Right ventricle myocardium inferior (tissue), 1 donor: ENCODE measurements at regions not wholly inside any gene's neighbourhood (a gene's known extent, or its start where the extent isn't known, plus 50 kb on each side); places are given as distances from the start of the nearest gene placed in this dataset.
"Not testable (repeated sequence)": the region's sequence is repeated elsewhere in the genome, so short reads cannot be mapped to it uniquely, and the experiment has no call there.

Source experiments
- ATAC-seq: fragments of 200-7000 bp; cut with Tn5 transposase; one replicate; pipeline ENCODE4 v1.9.1; 2020; ENCODE audit warnings: mild to moderate bottlenecking, moderate library complexity
- DNase-seq: peaks from one replicate; pipeline ENCODE4 v3.0.0; 2021; ENCODE audit errors: missing footprints
- intact Hi-C: fragments of 100-400 bp; cut with DNase I; formaldehyde crosslinking; loops from one replicate; pipeline ENCODE4 v1.11.0; 2022
- donor health status: DM: no; HTN: yes; CAD: no; lungs with severe emphysema.

DNA sequence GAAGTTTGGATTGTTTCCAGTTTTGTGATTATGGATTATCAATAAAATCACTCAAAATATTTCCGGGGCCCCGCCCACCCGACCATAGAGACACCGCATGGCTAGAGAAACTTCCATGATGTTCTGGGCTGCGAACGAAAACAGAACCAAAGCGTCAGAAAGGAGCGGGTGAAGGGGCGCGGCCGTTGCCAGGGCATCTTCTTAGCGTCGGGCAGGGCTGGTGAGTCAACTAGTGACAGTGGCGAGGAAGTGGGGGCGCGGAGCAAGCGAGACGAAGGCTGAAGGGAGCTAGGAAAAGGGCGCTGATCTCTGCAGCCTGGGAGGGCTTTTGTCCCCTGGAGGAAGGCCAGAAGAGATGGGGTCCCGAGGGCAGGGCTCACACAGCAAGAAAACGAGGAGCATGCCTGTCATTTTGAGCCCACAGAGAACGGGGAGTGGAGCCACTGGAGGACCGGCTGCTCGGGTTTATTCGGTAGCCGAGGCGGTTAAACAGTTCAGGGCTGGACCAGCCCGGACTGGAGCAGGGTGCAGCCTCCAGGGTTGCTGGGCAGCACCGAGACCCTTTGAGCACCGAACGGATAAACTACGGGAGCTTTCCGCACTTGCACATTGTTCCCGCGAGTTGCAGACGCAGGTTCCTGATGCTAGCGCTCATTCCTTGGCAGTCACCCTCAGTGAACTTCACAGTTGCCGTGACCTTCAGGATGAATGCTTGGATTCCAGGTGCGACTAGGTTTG, 298.1 kb upstream of the TRPC5 start:
- DNase-seq = no peak
- ATAC-seq = no peak
- intact Hi-C loops = no loop called here

DNA sequence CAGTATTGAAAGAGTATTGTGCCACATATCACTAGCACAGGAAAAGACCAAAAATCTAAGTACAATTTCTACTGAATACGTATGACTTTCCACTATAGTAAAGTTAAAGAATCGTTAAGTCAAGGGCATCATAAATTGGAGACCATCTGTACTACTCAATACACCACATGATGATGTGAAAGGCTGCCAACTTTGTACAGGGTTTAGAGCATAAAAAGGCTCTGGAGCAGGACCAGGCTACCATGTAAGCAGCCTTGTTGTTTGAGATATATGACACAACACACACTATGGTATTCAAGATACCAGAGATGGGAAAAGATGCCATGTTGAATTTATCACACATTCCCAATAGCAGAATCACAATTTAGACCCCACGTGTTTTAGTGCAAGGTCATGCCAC, 294.9 kb upstream of the TRPC5 start:
- no peak for ATAC-seq
- no peak for DNase-seq
- intact Hi-C loops = no loop called here

DNA sequence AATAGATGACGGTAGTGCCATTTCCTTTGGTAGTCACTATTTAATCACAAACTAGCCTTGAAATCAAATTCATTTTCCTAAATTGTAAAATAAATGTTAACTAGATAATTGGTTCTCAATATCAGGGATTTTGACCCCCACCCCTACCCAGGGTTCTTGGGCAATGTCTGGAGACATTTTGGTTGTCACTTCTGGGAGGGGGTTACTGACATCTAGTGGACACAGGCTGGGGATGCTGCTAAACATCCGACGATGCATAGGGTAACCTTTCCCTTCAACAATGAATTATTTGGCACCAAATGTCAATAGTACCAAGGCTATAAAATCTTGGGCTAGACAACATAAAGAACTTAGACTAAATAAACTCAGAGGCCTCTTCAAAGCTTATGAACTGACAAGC, 285.8 kb upstream of the TRPC5 start:
- intact Hi-C loops = no loop called here
- ATAC-seq = no peak

DNA sequence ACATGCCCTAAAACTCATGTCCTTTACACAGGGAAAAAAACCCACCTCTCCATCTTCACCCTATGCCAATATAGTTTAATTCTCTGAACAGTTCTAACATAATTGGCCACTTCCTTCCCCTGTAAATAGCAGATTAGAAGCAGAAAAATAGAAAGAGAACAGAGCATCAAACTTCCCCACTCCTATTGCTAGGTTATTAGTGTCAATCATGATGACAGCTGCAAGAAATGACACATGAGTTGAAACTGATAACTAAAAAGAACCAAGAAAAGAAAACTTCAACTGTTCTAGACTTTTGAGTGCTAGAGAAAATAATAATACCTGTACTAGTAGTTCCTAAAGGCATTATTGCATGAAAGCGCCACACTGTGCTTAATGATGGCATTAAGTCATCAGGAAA, 284.5 kb upstream of the TRPC5 start:
- DNase-seq = no peak
- intact Hi-C loops = no loop called here
- no peak for ATAC-seq

More for the DNA sequence above, 285.8 kb upstream of the TRPC5 start:
- no peak for DNase-seq

DNA sequence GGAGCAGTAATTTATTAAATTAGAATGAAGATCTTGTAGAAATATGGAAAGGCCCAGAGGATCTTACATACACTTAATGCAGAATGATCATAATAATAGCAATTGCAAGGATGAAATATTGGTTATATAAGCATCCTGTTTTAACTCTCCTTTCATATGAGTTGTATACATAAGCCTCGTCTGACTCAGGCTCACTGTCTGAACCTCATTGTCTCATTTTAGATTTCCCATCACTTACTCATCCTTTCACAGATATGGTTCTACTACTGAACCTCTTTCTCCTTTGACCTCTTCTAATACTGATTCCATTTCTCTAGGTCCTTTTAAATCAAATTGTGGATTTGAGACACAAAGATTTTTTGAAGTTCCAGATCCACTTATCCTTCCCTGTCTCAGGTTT, 277.3 kb upstream of the TRPC5 start:
- no peak for DNase-seq
- ATAC-seq = no peak
- intact Hi-C loops = no loop called here

DNA sequence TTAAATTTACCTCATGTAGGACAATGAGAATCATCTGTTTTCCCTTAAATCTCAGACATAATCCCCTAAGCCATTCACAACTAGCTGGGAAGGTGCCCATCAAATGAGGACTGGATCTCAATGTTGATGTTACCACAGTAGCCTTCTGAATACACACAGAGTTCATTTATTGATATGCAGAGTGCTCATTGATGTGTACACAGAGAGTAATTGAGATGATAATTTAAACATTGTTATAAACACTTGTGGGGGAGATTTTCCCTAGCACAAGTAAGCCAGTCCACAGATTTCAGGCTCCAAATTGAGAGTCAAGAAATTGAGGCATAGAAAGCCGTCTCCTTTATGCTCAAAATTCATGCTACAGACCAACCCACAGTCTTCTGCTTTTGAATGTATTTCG, 273.4 kb upstream of the TRPC5 start:
- DNase-seq = no peak

DNA sequence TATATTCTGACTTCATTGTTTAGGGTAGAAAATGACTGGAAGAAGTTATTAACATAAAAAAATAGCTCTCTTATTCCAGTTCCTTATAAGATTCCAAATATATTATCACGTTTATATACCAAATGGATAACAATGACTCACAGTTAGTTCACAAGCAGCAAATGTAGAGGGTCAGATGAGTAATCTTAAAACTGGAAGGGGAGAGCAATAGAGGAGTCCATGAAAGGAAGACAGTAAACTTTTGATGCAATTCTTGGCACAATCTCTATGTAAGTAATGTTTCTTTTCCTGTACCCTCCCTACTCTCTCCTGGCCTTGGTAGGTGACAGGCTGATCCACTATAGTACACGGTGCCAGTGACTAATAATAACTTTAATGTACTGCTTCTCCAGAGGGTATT, 259.0 kb upstream of the TRPC5 start:
- no peak for DNase-seq
- intact Hi-C loops = no loop called here
- ATAC-seq = no peak

More for the DNA sequence above, 273.4 kb upstream of the TRPC5 start:
- intact Hi-C loops = no loop called here
- ATAC-seq = no peak

DNA sequence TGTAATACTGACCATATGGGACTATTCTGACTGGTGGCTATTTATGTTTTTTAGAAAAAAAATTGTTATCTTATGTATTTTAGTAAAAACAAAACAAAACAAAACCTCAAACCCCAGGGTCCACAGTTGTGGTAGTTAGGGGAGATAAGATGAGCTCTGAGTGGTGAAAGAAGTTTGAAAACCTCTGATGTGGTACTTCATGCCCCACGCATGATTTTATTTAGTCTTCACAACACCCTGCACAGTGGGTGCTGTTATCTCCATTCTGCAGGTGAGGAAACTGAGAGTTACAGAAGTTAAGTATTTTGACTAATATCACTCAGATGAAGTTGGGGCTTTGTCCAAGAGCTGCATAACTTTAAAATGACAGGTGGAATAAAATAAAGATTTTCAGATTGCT, 230.6 kb upstream of the TRPC5 start:
- no peak for ATAC-seq
- intact Hi-C loops = no loop called here

DNA sequence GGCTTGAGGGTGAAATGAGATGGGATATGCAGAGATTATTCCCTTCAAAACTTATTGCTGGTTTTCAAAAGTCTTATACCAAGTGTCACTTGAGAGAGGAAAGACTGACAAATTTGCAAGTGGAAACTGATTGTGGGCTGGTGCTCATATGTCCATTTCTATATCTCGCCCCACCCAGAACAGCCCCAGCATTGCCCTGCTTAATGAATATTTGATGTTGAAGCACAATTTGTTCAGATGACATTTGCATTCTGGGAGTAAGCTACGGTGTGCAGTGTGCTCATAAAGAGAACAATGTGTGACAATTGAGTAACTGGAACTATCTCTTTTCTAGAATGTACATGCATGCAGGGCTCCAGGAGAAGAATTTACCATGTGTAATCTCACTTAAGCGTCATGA, 223.5 kb upstream of the TRPC5 start:
- DNase-seq = no peak
- intact Hi-C loops = no loop called here
- no peak for ATAC-seq

More for the DNA sequence above, 230.6 kb upstream of the TRPC5 start:
- DNase-seq = no peak

DNA sequence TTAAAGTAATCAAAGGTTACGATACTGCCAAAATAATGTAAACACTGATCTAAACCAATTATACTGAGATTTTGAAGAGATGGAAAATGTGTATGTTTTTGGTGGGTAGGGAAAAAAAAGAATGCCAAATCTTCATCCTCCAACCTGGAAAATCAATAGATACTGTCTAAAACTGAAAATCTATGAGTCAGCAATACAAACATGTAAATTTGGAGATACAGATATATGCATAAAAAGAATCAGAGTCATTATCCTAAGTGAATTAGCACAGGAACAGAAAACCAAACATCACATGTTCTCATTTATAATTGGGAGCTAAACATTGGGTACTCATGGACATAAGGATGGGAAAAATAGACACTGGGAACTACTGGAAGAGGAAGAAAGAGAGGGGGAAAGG, 197.4 kb upstream of the TRPC5 start:
- intact Hi-C loops = no loop called here
- DNase-seq (no peak), ATAC-seq (no peak)

DNA sequence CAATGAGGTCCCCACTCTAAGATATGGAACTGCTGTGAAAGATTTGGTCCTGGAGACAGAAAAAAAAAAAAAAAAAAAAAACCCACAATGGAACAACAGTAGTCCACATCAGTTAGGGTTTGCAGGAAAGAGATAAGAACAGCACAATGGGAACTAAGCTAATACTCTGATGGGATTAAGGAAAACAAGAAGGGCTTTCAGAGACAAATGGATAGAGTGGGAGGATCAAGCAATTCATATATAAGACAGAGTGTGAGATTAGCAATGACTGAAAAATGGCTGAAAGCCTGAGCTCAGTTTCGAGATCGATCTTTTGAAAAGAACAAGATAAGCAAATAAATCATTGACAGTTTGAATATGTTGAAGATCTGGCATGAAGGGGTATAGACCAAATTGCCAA, 188.4 kb upstream of the TRPC5 start:
- intact Hi-C loops = no loop called here
- no peak for DNase-seq
- no peak for ATAC-seq

DNA sequence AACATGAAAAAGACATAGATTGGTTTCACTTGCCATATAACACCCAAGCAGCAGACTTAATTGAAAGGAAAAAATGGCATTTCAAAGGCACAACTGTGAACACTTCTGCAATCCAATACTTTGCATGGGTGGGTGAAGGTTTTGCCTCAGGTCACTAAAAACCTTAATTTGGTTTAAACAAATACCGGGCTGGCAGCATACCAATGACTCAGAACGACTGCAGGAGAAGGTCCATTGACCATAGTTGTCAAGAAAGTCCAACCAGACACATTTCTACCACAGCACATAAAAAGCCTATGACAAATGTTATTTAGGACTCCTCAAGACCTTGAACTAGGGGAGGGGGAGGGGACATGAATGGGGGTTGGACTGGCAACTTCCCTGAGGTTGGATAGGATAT, 183.6 kb upstream of the TRPC5 start:
- DNase-seq = no peak

DNA sequence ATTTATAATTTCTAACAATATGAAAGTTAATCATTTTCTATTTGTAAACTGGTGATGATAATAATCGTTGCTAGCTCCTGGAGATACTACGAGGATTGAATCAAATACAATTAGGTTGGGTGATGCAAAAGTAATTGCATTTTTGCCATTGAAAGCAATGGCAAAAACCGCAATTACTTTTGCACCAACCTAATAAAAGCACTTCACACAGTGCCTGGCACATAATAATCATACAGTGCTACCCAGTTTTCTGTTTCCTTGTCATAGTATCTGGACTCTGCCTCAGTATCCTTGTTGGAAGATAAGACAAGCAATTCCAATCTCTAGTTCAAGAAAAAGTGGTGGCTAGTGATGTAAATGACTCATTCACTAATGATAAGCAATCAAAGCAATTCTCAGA, 176.8 kb upstream of the TRPC5 start:
- intact Hi-C loops = no loop called here
- ATAC-seq = no peak

More for the DNA sequence above, 183.6 kb upstream of the TRPC5 start:
- intact Hi-C loops = no loop called here
- no peak for ATAC-seq

DNA sequence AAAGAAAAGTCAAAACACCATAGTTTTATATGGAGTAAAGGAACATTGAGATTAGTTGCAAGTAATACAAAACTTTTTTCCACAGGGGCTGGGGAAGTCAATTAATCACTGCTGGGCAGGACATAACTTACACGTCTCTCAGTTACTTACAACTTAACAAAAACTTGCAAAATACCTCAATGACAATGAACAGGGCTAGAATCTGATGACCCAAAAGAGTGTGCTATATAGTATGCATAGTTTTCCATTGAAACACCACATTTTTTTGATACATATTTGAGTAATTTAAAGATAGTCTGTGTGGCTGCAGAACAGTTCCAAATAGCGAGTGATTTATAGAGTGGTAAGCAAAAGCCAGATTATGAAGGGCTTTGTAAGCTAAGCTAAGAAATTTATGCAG, 172.3 kb upstream of the TRPC5 start:
- ATAC-seq = no peak
- no peak for DNase-seq
- intact Hi-C loops = no loop called here

More for the DNA sequence above, 176.8 kb upstream of the TRPC5 start:
- no peak for DNase-seq

DNA sequence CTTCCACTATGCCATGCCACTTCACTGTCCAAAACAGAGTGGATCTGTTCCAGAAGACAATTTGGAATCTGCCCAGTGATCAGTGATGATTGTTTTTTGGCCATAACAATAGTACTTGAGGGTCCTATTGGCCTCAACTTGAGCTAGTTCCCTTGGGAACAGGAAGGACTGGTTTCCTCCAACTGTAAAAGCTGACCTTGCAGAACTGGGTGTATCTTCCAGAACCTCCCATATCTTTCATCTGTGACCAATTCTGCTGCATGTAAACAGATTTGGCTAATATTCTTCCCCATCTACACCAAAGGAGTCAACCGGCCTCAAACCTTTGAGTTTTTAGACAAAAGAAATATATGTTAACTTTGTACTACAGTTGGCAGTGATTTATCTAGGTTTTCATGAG, 165.1 kb upstream of the TRPC5 start:
- ATAC-seq = no peak
- DNase-seq = no peak
- intact Hi-C loops = no loop called here

DNA sequence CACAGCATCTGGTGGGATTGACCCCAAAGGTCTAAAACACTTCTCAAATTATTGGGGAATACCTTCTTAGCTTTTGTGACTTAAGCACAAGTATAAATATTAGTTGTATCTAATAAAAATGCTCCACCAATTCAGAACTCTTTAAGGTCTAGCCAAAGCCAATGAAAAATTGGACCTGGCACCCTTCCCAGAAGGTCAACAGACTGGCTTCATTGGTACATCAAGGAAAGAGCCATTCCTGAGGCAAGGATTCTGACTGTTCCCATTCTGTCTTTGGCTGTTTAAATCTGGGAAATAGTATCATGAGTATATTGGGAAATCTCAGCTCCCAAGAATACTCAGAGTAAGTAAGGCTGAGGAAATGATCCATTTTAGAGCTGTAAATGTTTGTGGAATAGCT, 153.0 kb upstream of the TRPC5 start:
- ATAC-seq (no peak), DNase-seq (no peak)
- intact Hi-C loops = no loop called here

DNA sequence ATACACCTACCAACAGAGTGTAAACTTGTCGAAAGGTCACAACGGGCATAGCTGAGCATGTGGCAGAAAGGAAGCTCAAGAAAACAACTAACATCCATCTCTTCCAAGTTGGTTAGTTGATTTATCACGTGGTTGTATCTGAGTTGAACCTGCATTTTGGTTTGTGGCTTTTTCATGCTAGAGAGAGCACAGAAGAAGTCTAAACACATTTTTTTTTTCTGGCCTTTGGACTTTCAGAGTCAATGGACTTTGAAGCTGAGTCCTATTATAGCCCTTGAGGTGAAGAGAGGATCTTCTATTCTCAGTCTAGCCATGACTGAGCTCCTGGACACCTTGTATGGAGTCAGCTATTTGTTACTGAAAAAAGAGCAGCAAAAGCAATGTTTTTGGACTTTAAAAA, 150.6 kb upstream of the TRPC5 start:
- no peak for ATAC-seq
- intact Hi-C loops = no loop called here

DNA sequence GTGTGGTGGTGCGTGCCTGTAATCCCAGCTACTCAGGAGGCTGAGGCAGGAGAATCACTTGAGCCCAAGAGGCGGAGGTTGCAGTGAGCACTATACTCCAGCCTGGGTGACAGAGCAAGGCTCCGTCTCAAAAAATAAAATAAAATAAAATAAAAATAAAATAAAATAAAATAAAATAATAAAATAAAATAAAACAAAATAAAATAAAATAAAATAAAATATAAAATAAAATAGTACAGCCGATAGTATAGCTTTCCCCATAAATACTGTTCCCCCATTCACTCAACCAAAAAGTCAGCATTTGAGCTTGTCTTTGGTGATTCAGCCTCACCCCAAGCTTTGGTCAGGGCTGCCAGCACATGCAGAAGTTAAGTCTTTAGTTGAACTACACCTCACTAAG, 144.2 kb upstream of the TRPC5 start:
- ATAC-seq, intact Hi-C loops, DNase-seq: not testable (repeated sequence)

More for the DNA sequence above, 150.6 kb upstream of the TRPC5 start:
- no peak for DNase-seq

DNA sequence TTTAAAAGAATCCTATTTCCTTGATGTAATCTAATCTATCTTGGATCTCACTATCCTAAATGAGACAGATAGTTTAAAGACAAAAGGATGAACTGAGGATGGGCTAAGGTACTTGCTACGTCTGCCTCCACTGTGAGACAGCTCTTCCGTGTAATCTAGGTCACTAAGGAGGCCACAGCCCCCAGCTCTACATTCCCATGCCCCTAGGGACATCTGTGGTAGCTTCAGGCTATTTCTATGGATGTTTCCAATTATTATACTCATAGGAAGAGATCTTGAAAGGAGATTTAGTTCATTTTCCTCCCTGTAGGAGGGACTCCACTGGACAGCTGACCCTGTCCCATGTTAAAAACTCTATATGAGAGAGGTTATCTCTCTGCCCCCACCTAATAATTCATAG, 140.8 kb upstream of the TRPC5 start:
- DNase-seq (no peak), ATAC-seq (no peak)
- intact Hi-C loops = no loop called here

DNA sequence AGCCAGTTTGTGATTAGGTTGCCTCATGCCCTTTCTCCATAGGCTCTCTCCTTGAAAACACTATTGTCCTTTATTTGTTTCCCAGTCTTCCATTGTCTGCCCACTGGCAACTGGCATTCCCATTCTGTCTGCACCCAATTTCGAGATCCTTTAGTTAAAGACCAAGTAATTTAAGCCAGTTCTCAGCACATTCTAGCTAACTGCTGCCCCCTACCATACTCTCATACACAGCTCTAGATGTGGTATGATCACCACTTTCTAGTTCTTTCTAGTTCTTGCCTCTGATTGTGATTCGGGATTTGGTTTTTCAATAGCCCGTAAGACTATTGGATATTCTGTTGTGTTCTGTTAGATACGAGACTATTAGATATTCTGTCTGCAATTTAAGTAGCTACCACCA, 135.8 kb upstream of the TRPC5 start:
- ATAC-seq = no peak
- intact Hi-C loops = no loop called here

DNA sequence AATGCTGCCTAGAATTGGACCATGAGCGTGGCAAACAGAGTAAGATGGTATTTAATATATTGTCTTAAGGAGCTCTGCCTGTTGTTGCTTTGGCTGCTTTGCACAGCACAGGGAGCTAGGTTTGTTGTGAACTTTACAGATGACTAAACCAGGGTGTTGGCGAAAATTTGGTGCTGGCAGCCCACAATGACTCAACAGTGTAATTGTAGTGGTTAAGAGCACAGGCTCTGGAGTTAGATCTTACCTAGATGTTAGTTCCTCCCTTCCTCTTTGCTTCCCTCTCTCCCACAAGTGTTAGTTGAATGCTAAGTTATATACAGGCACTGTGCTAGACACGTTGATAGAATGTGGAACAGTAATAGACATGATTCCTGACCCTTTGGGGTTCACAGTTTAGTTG, 128.9 kb upstream of the TRPC5 start:
- ATAC-seq = no peak
- no peak for DNase-seq
- intact Hi-C loops = no loop called here

More for the DNA sequence above, 135.8 kb upstream of the TRPC5 start:
- no peak for DNase-seq
